ENCODE measurements at regions not wholly inside any gene's neighbourhood (a gene's known extent, or its start where the extent isn't known, plus 50 kb on each side); places are given as distances from the start of the nearest gene placed in this dataset.

DNA sequence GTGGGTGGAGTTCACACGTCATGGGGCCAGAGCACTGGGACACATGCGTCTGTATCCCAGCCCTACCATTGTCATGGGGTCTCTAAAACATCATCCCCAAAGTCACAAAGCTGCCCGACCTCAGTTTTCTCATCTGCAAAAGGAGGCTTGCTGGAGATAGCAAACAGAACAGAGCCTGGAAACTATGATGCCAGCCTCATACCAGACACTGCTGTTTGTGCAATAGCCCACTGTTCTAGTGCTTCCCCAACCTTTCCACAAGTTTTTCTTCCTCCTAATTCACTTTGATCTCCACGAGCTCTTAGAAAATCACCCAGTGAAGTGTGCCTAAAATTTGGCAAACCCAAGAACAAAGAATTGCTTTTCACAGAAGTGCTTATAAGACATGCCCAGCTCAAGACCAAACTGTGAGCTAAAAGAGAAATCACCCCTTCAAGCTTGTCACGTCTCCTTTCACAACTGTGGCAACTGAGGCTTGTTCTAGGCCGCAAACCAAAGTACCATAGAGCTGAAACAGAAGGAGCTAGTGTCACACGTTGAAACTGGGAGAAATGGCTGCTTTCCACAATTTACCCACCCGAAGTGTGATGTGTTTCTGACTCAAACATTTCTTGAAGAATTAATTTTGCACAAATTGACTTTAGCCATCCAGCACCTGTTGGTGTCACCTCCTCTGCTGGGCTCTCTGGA is 162.7 kb upstream of the ID2 start:
- no peak overlapping the region for H3K4me3 ChIP-seq (ENCODE audit: low read depth in 1 of 3, low read length in 3 of 3)
- no peaks in the 10 kb centered on the region for H3K27me3 ChIP-seq (ENCODE audit: control insufficient read depth in 4 of 4, insufficient read depth in 4 of 4, low read length in 3 of 4)
- no peaks in the 10 kb centered on the region for H3K4me1 ChIP-seq (ENCODE audit: control insufficient read depth in 4 of 4, insufficient read depth in 4 of 4, low read length in 3 of 4)
- H3K36me3 ChIP-seq (ENCODE audit: control insufficient read depth in 4 of 4, insufficient read depth in 3 of 4, low read depth in 1 of 4, low read length in 3 of 4) = no peaks in the 10 kb centered on the region
- WGBS = 88% methylated on average over 8 of the region's 8 CpGs
- TF ChIP-seq, protein P1, sequence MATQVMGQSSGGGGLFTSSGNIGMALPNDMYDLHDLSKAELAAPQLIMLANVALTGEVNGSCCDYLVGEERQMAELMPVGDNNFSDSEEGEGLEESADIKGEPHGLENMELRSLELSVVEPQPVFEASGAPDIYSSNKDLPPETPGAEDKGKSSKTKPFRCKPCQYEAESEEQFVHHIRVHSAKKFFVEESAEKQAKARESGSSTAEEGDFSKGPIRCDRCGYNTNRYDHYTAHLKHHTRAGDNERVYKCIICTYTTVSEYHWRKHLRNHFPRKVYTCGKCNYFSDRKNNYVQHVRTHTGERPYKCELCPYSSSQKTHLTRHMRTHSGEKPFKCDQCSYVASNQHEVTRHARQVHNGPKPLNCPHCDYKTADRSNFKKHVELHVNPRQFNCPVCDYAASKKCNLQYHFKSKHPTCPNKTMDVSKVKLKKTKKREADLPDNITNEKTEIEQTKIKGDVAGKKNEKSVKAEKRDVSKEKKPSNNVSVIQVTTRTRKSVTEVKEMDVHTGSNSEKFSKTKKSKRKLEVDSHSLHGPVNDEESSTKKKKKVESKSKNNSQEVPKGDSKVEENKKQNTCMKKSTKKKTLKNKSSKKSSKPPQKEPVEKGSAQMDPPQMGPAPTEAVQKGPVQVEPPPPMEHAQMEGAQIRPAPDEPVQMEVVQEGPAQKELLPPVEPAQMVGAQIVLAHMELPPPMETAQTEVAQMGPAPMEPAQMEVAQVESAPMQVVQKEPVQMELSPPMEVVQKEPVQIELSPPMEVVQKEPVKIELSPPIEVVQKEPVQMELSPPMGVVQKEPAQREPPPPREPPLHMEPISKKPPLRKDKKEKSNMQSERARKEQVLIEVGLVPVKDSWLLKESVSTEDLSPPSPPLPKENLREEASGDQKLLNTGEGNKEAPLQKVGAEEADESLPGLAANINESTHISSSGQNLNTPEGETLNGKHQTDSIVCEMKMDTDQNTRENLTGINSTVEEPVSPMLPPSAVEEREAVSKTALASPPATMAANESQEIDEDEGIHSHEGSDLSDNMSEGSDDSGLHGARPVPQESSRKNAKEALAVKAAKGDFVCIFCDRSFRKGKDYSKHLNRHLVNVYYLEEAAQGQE (IDR thresholded peaks at IDR 0.05) = no peak
- DNase-seq (ENCODE audit: low spot score) = no peak
- H3K27ac ChIP-seq (ENCODE audit: low read depth in 1 of 2, low read length in 2 of 2) = no peak overlapping the region
- H3K9ac ChIP-seq (ENCODE audit: low read depth in 1 of 2, low read length in 2 of 2) = no peak overlapping the region
- H3K9me3 ChIP-seq (ENCODE audit: control insufficient read depth in 4 of 4, low read length in 3 of 4) = no peaks in the 10 kb centered on the region

DNA sequence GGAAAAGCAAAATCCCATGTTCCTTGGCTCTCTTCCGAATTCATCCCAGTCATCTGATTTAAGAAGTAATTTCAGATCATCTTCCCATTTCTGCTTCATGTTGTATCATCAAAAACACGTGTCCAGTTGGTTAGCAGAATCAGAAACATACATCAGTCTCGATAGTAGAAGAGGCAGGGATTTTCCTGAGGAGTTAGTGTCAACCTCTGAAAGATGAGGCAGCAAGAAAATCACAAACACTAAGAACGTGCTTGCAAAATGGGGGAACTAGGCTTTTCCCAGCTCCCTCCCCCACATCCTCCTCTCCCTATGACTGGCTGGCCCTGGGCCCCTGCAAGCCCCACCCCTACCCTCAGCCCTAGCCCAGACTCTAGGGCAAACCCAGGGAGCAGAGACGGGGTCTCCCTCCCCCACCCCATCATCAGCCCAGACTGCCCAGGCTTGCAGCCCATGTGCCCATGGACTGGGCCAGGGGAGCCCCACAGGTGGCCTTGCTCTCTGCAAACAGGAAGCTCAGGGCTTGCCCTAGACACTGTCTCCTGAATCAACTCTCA is 161.0 kb upstream of the ID2 start:
- no peaks in the 10 kb centered on the region for H3K36me3 ChIP-seq (ENCODE audit: control insufficient read depth in 4 of 4, insufficient read depth in 3 of 4, low read depth in 1 of 4, low read length in 3 of 4)
- TF ChIP-seq, protein P2, sequence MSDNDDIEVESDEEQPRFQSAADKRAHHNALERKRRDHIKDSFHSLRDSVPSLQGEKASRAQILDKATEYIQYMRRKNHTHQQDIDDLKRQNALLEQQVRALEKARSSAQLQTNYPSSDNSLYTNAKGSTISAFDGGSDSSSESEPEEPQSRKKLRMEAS (IDR thresholded peaks at IDR 0.05) = no peak
- TF ChIP-seq, protein P3, sequence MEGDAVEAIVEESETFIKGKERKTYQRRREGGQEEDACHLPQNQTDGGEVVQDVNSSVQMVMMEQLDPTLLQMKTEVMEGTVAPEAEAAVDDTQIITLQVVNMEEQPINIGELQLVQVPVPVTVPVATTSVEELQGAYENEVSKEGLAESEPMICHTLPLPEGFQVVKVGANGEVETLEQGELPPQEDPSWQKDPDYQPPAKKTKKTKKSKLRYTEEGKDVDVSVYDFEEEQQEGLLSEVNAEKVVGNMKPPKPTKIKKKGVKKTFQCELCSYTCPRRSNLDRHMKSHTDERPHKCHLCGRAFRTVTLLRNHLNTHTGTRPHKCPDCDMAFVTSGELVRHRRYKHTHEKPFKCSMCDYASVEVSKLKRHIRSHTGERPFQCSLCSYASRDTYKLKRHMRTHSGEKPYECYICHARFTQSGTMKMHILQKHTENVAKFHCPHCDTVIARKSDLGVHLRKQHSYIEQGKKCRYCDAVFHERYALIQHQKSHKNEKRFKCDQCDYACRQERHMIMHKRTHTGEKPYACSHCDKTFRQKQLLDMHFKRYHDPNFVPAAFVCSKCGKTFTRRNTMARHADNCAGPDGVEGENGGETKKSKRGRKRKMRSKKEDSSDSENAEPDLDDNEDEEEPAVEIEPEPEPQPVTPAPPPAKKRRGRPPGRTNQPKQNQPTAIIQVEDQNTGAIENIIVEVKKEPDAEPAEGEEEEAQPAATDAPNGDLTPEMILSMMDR (IDR thresholded peaks at IDR 0.05; ENCODE audit: low read depth, low read length, missing input control) = no peak
- TF ChIP-seq ZBTB33 (IDR thresholded peaks at IDR 0.05) (no peak), GABPA (IDR thresholded peaks at IDR 0.05 in 1 of 2, conservative IDR thresholded peaks at IDR 0.05 in 1 of 2) (no peak), SP1 (IDR thresholded peaks at IDR 0.05) (no peak), RXRA (IDR thresholded peaks at IDR 0.05) (no peak), YY1 (IDR thresholded peaks at IDR 0.05) (no peak), FOXA1 (IDR thresholded peaks at IDR 0.05) (no peak), EGR1 (IDR thresholded peaks at IDR 0.05; ENCODE audit: low read depth in 2 of 2) (no peak)
- TF ChIP-seq, protein P1 (IDR thresholded peaks at IDR 0.05) = no peak
- TF ChIP-seq, protein P4, sequence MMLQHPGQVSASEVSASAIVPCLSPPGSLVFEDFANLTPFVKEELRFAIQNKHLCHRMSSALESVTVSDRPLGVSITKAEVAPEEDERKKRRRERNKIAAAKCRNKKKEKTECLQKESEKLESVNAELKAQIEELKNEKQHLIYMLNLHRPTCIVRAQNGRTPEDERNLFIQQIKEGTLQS (IDR thresholded peaks at IDR 0.05) = no peak
- no peak overlapping the region for H3K27ac ChIP-seq (ENCODE audit: low read depth in 1 of 2, low read length in 2 of 2)
- DNase-seq (ENCODE audit: low spot score) = no peak
- 88% methylated on average over 5 of the region's 5 CpGs for WGBS
- H3K9ac ChIP-seq (ENCODE audit: low read depth in 1 of 2, low read length in 2 of 2) = no peak overlapping the region
- no peaks in the 10 kb centered on the region for H3K27me3 ChIP-seq (ENCODE audit: control insufficient read depth in 4 of 4, insufficient read depth in 4 of 4, low read length in 3 of 4)
- no peak overlapping the region for H3K4me3 ChIP-seq (ENCODE audit: low read depth in 1 of 3, low read length in 3 of 3)
- H3K4me1 ChIP-seq (ENCODE audit: control insufficient read depth in 4 of 4, insufficient read depth in 4 of 4, low read length in 3 of 4) = peaks cover 4 to 7% (median 6%) of the 10 kb centered on the region in 4 donors
- no peaks in the 10 kb centered on the region for H3K9me3 ChIP-seq (ENCODE audit: control insufficient read depth in 4 of 4, low read length in 3 of 4)
